Sciatic nerve (tissue), 2 donors: ENCODE measurements at regions not wholly inside any gene's neighbourhood (a gene's known extent, or its start where the extent isn't known, plus 50 kb on each side); places are given as distances from the start of the nearest gene placed in this dataset.
A peak's percentile ranks its signal among the peaks of the same experiment; 100 is the strongest.
"Not testable (repeated sequence)": the region's sequence is repeated elsewhere in the genome, so short reads cannot be mapped to it uniquely, and the experiment has no call there.

Experiments used
- ATAC-seq: fragments of 200-7000 bp; cut with Tn5 transposase; one replicate; pipeline ENCODE4 v1.9.1; 2020; ENCODE audit warnings: mild to moderate bottlenecking, moderate library complexity
- DNase-seq: peaks from one replicate; pipeline ENCODE4 v3.0.0-alpha.2; 2020; ENCODE audit warnings: low spot score
- intact Hi-C: fragments of 100-400 bp; cut with DNase I; formaldehyde crosslinking; loops from one replicate; pipeline ENCODE4 v1.14.2; 2022
- donor health status: DM: no; HTN: no; CAD: no.
- donor health status: DM: no; HTN: no; CAD: no.

- intact Hi-C loops = no loop called here
- ATAC-seq (no peak), DNase-seq (no peak)
These were observed 54.3 kb upstream of the WAC start for GRCh38 chr10:28478646-28479045.

- ATAC-seq (peak; percentile 28), DNase-seq (no peak)
- intact Hi-C loops = no loop called here
These were observed 53.5 kb upstream of the WAC start for GRCh38 chr10:28479425-28479865.

DNA sequence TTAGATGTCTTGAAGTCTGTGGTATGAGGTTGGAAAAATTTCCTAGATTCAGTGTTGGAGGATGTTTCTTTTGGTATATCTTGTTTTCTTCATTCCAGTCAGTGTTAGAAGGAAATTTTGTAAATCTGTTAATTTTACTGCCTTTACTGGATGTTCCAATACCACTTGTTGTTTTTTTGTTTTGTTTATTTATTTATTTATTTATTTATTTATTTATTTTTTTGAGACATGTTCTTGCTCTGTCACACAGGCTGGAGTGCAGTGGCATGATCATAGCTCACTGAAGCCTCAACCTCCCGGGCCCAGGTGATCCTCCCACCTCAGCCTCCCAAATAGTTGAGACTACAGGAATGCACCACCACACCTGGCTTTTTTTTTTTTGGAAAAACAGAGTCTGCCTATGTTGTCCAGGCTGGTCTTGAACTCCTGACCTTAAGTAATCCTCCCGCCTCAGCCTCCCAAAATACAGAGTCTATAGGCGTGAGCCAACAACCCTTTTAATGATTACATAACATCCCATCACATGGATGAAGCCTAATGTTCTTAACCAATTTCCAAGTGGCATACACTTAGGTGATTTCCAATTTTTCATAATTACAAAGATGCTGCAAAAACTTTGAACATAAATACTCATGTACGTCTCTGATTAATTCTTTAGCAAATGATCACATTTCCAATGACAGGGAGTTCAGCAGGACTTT is 52.8 kb upstream of the WAC start:
- DNase-seq = no peak
- no peak for ATAC-seq
- intact Hi-C loops = no loop called here

GRCh38 chr10:28480628-28480965 is 52.3 kb upstream of the WAC start:
- intact Hi-C loops = no loop called here
- no peak for ATAC-seq
- DNase-seq = no peak

DNA sequence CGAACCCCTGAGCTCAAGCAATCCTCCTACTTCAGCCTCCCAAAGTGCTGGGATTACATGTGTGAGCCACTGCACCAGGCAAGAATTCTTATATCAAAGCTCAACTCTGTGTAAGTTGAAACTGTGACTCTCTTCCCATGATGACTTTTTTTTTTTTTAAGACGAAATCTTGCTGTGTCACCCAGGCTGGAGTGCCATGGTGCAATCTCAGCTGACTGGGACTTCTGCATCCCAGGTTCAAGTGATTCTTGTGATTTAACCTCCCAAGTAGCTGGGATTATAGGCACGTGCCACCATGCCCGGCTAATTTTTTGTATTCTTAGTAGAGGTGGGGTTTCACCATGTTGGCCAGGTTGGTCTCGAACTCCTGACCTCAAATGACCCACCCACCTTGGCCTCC is 51.6 kb upstream of the WAC start:
- intact Hi-C loops, ATAC-seq, DNase-seq: not testable (repeated sequence)

DNA sequence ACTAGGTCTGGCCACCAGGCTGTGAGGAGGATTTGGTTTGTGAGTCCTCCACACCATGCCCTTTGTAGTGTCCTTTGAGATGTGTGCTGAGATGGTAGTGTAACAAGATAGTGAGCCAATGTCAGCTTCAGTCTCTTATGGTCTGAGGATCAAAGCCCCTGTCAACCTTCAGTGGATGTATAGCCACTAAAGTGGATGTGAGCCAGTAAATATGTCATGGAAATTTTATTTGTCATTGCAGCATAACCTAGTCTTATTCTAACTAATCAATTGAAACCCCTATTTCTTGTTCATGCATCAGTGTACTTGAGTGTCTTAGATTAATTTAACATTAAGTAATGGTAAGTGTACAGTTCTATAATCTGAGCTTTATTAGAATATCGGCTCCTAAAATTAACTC is 51.0 kb upstream of the WAC start:
- DNase-seq (no peak), ATAC-seq (no peak)
- intact Hi-C loops = no loop called here
